Neuronal stem cell (in vitro differentiated cells): ENCODE measurements at regions not wholly inside any gene's neighbourhood (a gene's known extent, or its start where the extent isn't known, plus 50 kb on each side); places are given as distances from the start of the nearest gene placed in this dataset.

Experiments
- DNase-seq: peaks from one replicate; pipeline ENCODE4 v3.0.0-alpha.2; 2013; ENCODE audit warnings: low spot score
- H2AFZ ChIP-seq: one replicate; pipeline ENCODE4 v1.6.1; 2013; ENCODE audit warnings: mild to moderate bottlenecking, low read length, inconsistent platforms
- H2AK5ac ChIP-seq: 2 replicates; pipeline ENCODE4 v1.6.1; 2013; ENCODE audit warnings: low read depth, mild to moderate bottlenecking, inconsistent platforms, low read length, moderate library complexity, mixed read lengths
- H2BK120ac ChIP-seq: 2 replicates; pipeline ENCODE4 v1.6.1; 2013; ENCODE audit warnings: low read depth, mild to moderate bottlenecking, inconsistent platforms, low read length, moderate library complexity, mixed read lengths
- H2BK12ac ChIP-seq: one replicate; pipeline ENCODE4 v1.6.1; 2013; ENCODE audit warnings: low read length, inconsistent platforms
- H2BK15ac ChIP-seq: 2 replicates; pipeline ENCODE4 v1.6.1; 2013; ENCODE audit warnings: mild to moderate bottlenecking, low read length, inconsistent platforms, mixed read lengths
- H2BK5ac ChIP-seq: one replicate; pipeline ENCODE4 v1.6.1; 2013; ENCODE audit warnings: inconsistent platforms, mild to moderate bottlenecking, low read length, moderate library complexity
- H3K14ac ChIP-seq: one replicate; pipeline ENCODE4 v1.6.1; 2013; ENCODE audit warnings: low read length, inconsistent platforms
- H3K18ac ChIP-seq: 2 replicates; pipeline ENCODE4 v1.6.1; 2013; ENCODE audit warnings: low read length, inconsistent platforms
- H3K23ac ChIP-seq: 2 replicates; pipeline ENCODE4 v1.6.1; 2013; ENCODE audit warnings: low read depth, mild to moderate bottlenecking, mixed read lengths, low read length, inconsistent platforms; ENCODE audit not compliant: poor library complexity
- H3K27ac ChIP-seq: replicated peaks from 3 replicates; pipeline ENCODE4 v1.5.1; 2013; ENCODE audit warnings: low read length, inconsistent platforms
- H3K27me3 ChIP-seq, 3 experiments: 2 replicates each; pipeline ENCODE4 v1.6.1; 2013; ENCODE audit warnings: low read length in 3 of 3, mild to moderate bottlenecking in 2 of 3, inconsistent platforms in 1 of 3, low read depth in 1 of 3, mixed read lengths in 1 of 3, moderate library complexity in 1 of 3; ENCODE audit not compliant: control insufficient read depth in 3 of 3, insufficient read depth in 3 of 3
- H3K36me3 ChIP-seq, 2 donors: replicated peaks in 1 of 2; 2 replicates each; pipeline ENCODE4 v1.6.1; 2013; ENCODE audit warnings: low read length in 2 of 2; ENCODE audit not compliant: control insufficient read depth in 2 of 2, insufficient read depth in 2 of 2
- H3K4ac ChIP-seq: 2 replicates; pipeline ENCODE4 v1.6.1; 2013; ENCODE audit warnings: inconsistent platforms, mild to moderate bottlenecking, low read length, moderate library complexity
- H3K4me1 ChIP-seq, 2 donors: 1 replicate in 1 of 2; 2 replicates in 1 of 2; pipeline ENCODE4 v1.6.1; 2013; ENCODE audit warnings: low read length in 2 of 2, low read depth in 1 of 2; ENCODE audit not compliant: control insufficient read depth in 2 of 2, insufficient read depth in 1 of 2
- H3K4me2 ChIP-seq: one replicate; pipeline ENCODE4 v1.6.1; 2013; ENCODE audit warnings: mild to moderate bottlenecking, low read length, inconsistent platforms; ENCODE audit not compliant: insufficient read depth, poor library complexity, severe bottlenecking
- H3K4me3 ChIP-seq, 2 donors: 2 replicates each; pipeline ENCODE4 v1.5.1; 2013; ENCODE audit warnings: low read length in 2 of 2, mild to moderate bottlenecking in 2 of 2, inconsistent platforms in 1 of 2, moderate library complexity in 1 of 2
- H3K79me1 ChIP-seq: one replicate; pipeline ENCODE4 v1.6.1; 2013; ENCODE audit warnings: low read depth, mild to moderate bottlenecking, inconsistent platforms, low read length, moderate library complexity
- H3K9ac ChIP-seq: one replicate; pipeline ENCODE4 v1.6.1; 2013; ENCODE audit warnings: mild to moderate bottlenecking, low read depth, low read length, inconsistent platforms; ENCODE audit not compliant: poor library complexity
- H3K9me3 ChIP-seq, 2 donors: replicated peaks in 1 of 2; 2 replicates each; pipeline versions ENCODE3 to v1.6.1; 2013; ENCODE audit warnings: low read length in 2 of 2, mild to moderate bottlenecking in 2 of 2, inconsistent platforms in 1 of 2, low read depth in 1 of 2, mixed read lengths in 1 of 2, moderate library complexity in 1 of 2; ENCODE audit not compliant: control insufficient read depth in 2 of 2, insufficient read depth in 1 of 2
- H4K8ac ChIP-seq: one replicate; pipeline ENCODE4 v1.6.1; 2013; ENCODE audit warnings: low read depth, mild to moderate bottlenecking, inconsistent platforms, low read length, moderate library complexity
- H4K91ac ChIP-seq: one replicate; pipeline ENCODE4 v1.6.1; 2013; ENCODE audit warnings: low read length, low read depth, mild to moderate bottlenecking, inconsistent platforms; ENCODE audit not compliant: poor library complexity
- WGBS, 2 donors: extraction: QIAGEN DNeasy Blood & Tissue Kit; methylation state at CpG; one replicate each; pipeline ENCODE4 v1.1.7; 2013; ENCODE audit warnings: missing lambda C conversion rate in 2 of 2, mixed read lengths in 1 of 2; ENCODE audit not compliant: insufficient read length in 2 of 2, insufficient replicate concordance in 1 of 2; ENCODE audit errors: extremely low coverage in 2 of 2; 5-methylcytosine and 5-hydroxymethylcytosine counted together

- no peaks in the 10 kb centered on the region for H3K9me3 ChIP-seq
- no peak overlapping the region for H2BK5ac ChIP-seq
- H3K79me1 ChIP-seq: no peaks in the 10 kb centered on the region
- no peak overlapping the region for H2BK15ac ChIP-seq
- no peak overlapping the region for H3K4me3 ChIP-seq
- H3K4ac ChIP-seq: no peak overlapping the region
- H3K27me3 ChIP-seq: no peaks in the 10 kb centered on the region
- H2AK5ac ChIP-seq: no peak overlapping the region
- no peak overlapping the region for H2AFZ ChIP-seq
- H3K23ac ChIP-seq: no peak overlapping the region
- H3K4me1 ChIP-seq: peaks cover 0 to 4% of the 10 kb centered on the region in 2 donors
- no peak overlapping the region for H3K9ac ChIP-seq
- H2BK12ac ChIP-seq: no peak overlapping the region
- H3K4me2 ChIP-seq: no peak overlapping the region
- H4K8ac ChIP-seq: no peak overlapping the region
- H3K36me3 ChIP-seq: no peaks in the 10 kb centered on the region
- H2BK120ac ChIP-seq: no peak overlapping the region
- H3K14ac ChIP-seq: no peak overlapping the region
- H3K27ac ChIP-seq: no peak overlapping the region
- H4K91ac ChIP-seq: no peak overlapping the region
- H3K18ac ChIP-seq: no peak overlapping the region
- DNase-seq: no peak
Measured at GRCh38 chr12:38541849-38542248, 225.3 kb downstream of the ALG10B start.

- H2BK15ac ChIP-seq: no peak overlapping the region
- H3K4ac ChIP-seq: no peak overlapping the region
- no peak overlapping the region for H3K14ac ChIP-seq
- no peak for DNase-seq
- H2AFZ ChIP-seq: no peak overlapping the region
- no peak overlapping the region for H3K23ac ChIP-seq
- no peak overlapping the region for H2BK120ac ChIP-seq
- no peak overlapping the region for H2AK5ac ChIP-seq
- no peak overlapping the region for H3K4me2 ChIP-seq
- no peaks in the 10 kb centered on the region for H3K79me1 ChIP-seq
- no peak overlapping the region for H4K8ac ChIP-seq
- H3K18ac ChIP-seq: no peak overlapping the region
- no CpG with 5 or more reads among the region's 1 CpG for WGBS, 2 donors
- no peak overlapping the region for H2BK12ac ChIP-seq
- H3K9me3 ChIP-seq: no peaks in the 10 kb centered on the region
- H2BK5ac ChIP-seq: no peak overlapping the region
- H3K27me3 ChIP-seq: no peaks in the 10 kb centered on the region
- H4K91ac ChIP-seq: no peak overlapping the region
- H3K36me3 ChIP-seq: no peaks in the 10 kb centered on the region
- no peak overlapping the region for H3K27ac ChIP-seq
- no peak overlapping the region for H3K9ac ChIP-seq
- H3K4me1 ChIP-seq: peaks cover 0 to 4% of the 10 kb centered on the region in 2 donors
- no peak overlapping the region for H3K4me3 ChIP-seq
Measured at GRCh38 chr12:38543151-38543550, 226.6 kb downstream of the ALG10B start.

- no peak overlapping the region for H3K18ac ChIP-seq
- H2BK120ac ChIP-seq: no peak overlapping the region
- H3K4ac ChIP-seq: no peak overlapping the region
- no CpG with 5 or more reads among the region's 5 CpGs for WGBS, 2 donors
- H3K4me3 ChIP-seq: no peak overlapping the region
- no peak overlapping the region for H2BK12ac ChIP-seq
- peak; percentile 12 for DNase-seq
- no peak overlapping the region for H4K8ac ChIP-seq
- peaks cover 0 to 4% of the 10 kb centered on the region in 2 donors for H3K4me1 ChIP-seq
- H3K9me3 ChIP-seq: no peaks in the 10 kb centered on the region
- H2BK5ac ChIP-seq: no peak overlapping the region
- H3K14ac ChIP-seq: no peak overlapping the region
- no peaks in the 10 kb centered on the region for H3K27me3 ChIP-seq
- no peak overlapping the region for H3K27ac ChIP-seq
- H3K23ac ChIP-seq: no peak overlapping the region
- no peak overlapping the region for H3K9ac ChIP-seq
- H3K79me1 ChIP-seq: no peaks in the 10 kb centered on the region
- H2AK5ac ChIP-seq: no peak overlapping the region
- H2AFZ ChIP-seq: peak overlapping the region; percentile 76
- H4K91ac ChIP-seq: no peak overlapping the region
- no peaks in the 10 kb centered on the region for H3K36me3 ChIP-seq
- no peak overlapping the region for H2BK15ac ChIP-seq
- no peak overlapping the region for H3K4me2 ChIP-seq
Measured at GRCh38 chr12:38544330-38545066, 227.9 kb downstream of the ALG10B start.

- Histone ChIP-seq H2AFZ (no peak overlapping the region), H4K91ac (no peak overlapping the region), H3K14ac (no peak overlapping the region), H3K4me3 (no peak overlapping the region), H3K27me3 (no peaks in the 10 kb centered on the region), H3K79me1 (no peaks in the 10 kb centered on the region), H4K8ac (no peak overlapping the region), H2BK15ac (no peak overlapping the region), H3K36me3 (no peaks in the 10 kb centered on the region), H3K9ac (no peak overlapping the region), H2AK5ac (no peak overlapping the region), H3K4ac (no peak overlapping the region), H2BK5ac (no peak overlapping the region), H2BK12ac (no peak overlapping the region), H2BK120ac (no peak overlapping the region), H3K4me1 (peaks cover 0 to 4% of the 10 kb centered on the region in 2 donors), H3K18ac (no peak overlapping the region), H3K4me2 (no peak overlapping the region), H3K23ac (no peak overlapping the region), H3K9me3 (no peaks in the 10 kb centered on the region), H3K27ac (no peak overlapping the region)
- WGBS, 2 donors: no CpG with 5 or more reads among the region's 1 CpG
- DNase-seq: no peak
Measured at GRCh38 chr12:38547586-38547985, 231.0 kb downstream of the ALG10B start.
